NT2/D1 (cell line): ENCODE measurements at regions not wholly inside any gene's neighbourhood (a gene's known extent, or its start where the extent isn't known, plus 50 kb on each side); places are given as distances from the start of the nearest gene placed in this dataset.

Source experiments
- SUZ12 ChIP-seq: IDR thresholded peaks from 2 replicates; pipeline ENCODE4 v1.6.1; 2011; ENCODE audit not compliant: insufficient read length, insufficient read depth; ENCODE audit errors: extremely low read depth
- ZNF274 ChIP-seq: IDR thresholded peaks from 2 replicates; pipeline ENCODE4 v1.6.1; 2011; ENCODE audit warnings: mild to moderate bottlenecking, low read depth, low read length

- TF ChIP-seq SUZ12 (no peak), ZNF274 (no peak)
Observed at GRCh38 chr13:77994166-77994565, 75.5 kb upstream of the EDNRB start.
